Neural progenitor cell (in vitro differentiated cells): ENCODE measurements at regions not wholly inside any gene's neighbourhood (a gene's known extent, or its start where the extent isn't known, plus 50 kb on each side); places are given as distances from the start of the nearest gene placed in this dataset.
"Not testable (repeated sequence)": the region's sequence is repeated elsewhere in the genome, so short reads cannot be mapped to it uniquely, and the experiment has no call there.

Experiments
- DNase-seq: peaks from one replicate; pipeline ENCODE4 v3.0.0-alpha.2; 2016; ENCODE audit warnings: low spot score
- H2AFZ ChIP-seq: fragments of 200-600 bp; sonication (generic); replicated peaks from 2 replicates; pipeline ENCODE4 v1.6.1; 2016; ENCODE audit warnings: antibody characterized with exemption
- H3F3A ChIP-seq: fragments of 200-600 bp; sonication (generic); 2 replicates; pipeline ENCODE4 v1.6.1; 2016; ENCODE audit warnings: antibody characterized with exemption, low read depth
- H3K27ac ChIP-seq: fragments of 200-600 bp; sonication (generic); 2 replicates; pipeline ENCODE4 v1.5.1; 2016; ENCODE audit warnings: mild to moderate bottlenecking
- H3K27me3 ChIP-seq: fragments of 200-600 bp; sonication (generic); 2 replicates; pipeline ENCODE4 v1.6.1; 2016; ENCODE audit warnings: mild to moderate bottlenecking, moderate library complexity
- H3K36me3 ChIP-seq: fragments of 200-600 bp; sonication (generic); 2 replicates; pipeline ENCODE4 v1.5.1; 2016
- H3K4me1 ChIP-seq: fragments of 200-600 bp; sonication (generic); 2 replicates; pipeline ENCODE4 v1.6.1; 2016; ENCODE audit warnings: mixed run types
- H3K4me2 ChIP-seq: fragments of 200-600 bp; sonication (generic); 2 replicates; pipeline ENCODE4 v1.6.1; 2016
- H3K4me3 ChIP-seq: fragments of 200-600 bp; sonication (generic); 2 replicates; pipeline ENCODE4 v1.5.1; 2016
- H3K79me2 ChIP-seq: fragments of 200-600 bp; sonication (generic); 2 replicates; pipeline ENCODE4 v1.6.1; 2016; ENCODE audit warnings: low read depth
- H3K9ac ChIP-seq: fragments of 200-600 bp; sonication (generic); 2 replicates; pipeline ENCODE4 v1.6.1; 2016
- H3K9me3 ChIP-seq: fragments of 200-600 bp; sonication (generic); 2 replicates; pipeline ENCODE4 v1.5.1; 2016; ENCODE audit warnings: low read depth
- H4K20me1 ChIP-seq: fragments of 200-600 bp; sonication (generic); 2 replicates; pipeline ENCODE4 v1.6.1; 2016; ENCODE audit warnings: low read depth
- H3K27ac Mint-ChIP-seq: 3 replicates; pipeline ENCODE4 v1.8.0; 2021; ENCODE audit warnings: mixed read lengths
- H3K27me3 Mint-ChIP-seq: 2 replicates; pipeline ENCODE4 v1.8.0; 2022; ENCODE audit warnings: low read depth, mild to moderate bottlenecking, inconsistent platforms, moderate library complexity, mixed read lengths; ENCODE audit not compliant: insufficient read depth
- H3K36me3 Mint-ChIP-seq: 3 replicates; pipeline ENCODE4 v1.8.0; 2021; ENCODE audit warnings: mixed read lengths
- H3K4me1 Mint-ChIP-seq: 3 replicates; pipeline ENCODE4 v1.8.0; 2021; ENCODE audit warnings: mixed read lengths
- H3K4me3 Mint-ChIP-seq: 3 replicates; pipeline ENCODE4 v1.8.0; 2021; ENCODE audit warnings: mild to moderate bottlenecking, moderate library complexity, mixed read lengths
- H3K9me3 Mint-ChIP-seq: 3 replicates; pipeline ENCODE4 v1.8.0; 2020; ENCODE audit warnings: mixed read lengths

DNA sequence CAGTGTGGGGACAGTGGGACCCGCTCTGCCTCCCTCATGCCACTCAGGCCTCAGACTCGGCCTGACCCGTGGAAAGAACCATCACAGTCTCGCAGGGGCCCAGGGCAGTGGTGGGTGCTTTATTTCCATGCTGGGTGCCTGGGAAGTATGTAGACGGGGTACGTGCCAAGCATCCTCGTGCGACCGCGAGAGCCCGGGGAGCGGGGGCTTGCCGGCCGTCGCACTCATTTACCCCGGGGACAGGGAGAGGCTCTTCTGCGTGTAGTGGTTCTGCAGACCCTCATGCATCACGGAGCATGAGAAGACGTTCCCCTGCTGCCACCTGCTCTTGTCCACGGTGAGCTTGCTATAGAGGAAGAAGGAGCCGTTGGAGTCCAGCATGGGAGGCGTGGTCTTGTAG, 141.6 kb downstream of the TMEM121 start:
- not testable (repeated sequence) for H3K4me2 ChIP-seq, H3K9me3 ChIP-seq

GRCh38 chr14:105668471-105669230, 142.3 kb downstream of the TMEM121 start:
- not testable (repeated sequence) for DNase-seq, H3K4me1 ChIP-seq, H3K27ac ChIP-seq, H3K27me3 ChIP-seq, H4K20me1 ChIP-seq, H3K9ac ChIP-seq, H3K27me3 Mint-ChIP-seq, H2AFZ ChIP-seq, H3K36me3 Mint-ChIP-seq, H3K27ac Mint-ChIP-seq, H3K36me3 ChIP-seq, H3K79me2 ChIP-seq, H3K9me3 ChIP-seq, H3K4me1 Mint-ChIP-seq, H3K4me3 ChIP-seq, H3K4me3 Mint-ChIP-seq, H3F3A ChIP-seq, H3K4me2 ChIP-seq
- peaks cover 36% of the 10 kb centered on the region for H3K9me3 Mint-ChIP-seq

More for the DNA sequence above, 141.6 kb downstream of the TMEM121 start:
- H3K4me1 ChIP-seq, H3K27me3 ChIP-seq, H3K4me3 ChIP-seq, H3K4me3 Mint-ChIP-seq, H3K36me3 ChIP-seq, H3F3A ChIP-seq, H3K36me3 Mint-ChIP-seq, H4K20me1 ChIP-seq, H2AFZ ChIP-seq, H3K9ac ChIP-seq, H3K27me3 Mint-ChIP-seq, H3K4me1 Mint-ChIP-seq, H3K27ac ChIP-seq, H3K27ac Mint-ChIP-seq, DNase-seq, H3K79me2 ChIP-seq: not testable (repeated sequence)
- H3K9me3 Mint-ChIP-seq, result peaks cover 34% of the 10 kb centered on the region

DNA sequence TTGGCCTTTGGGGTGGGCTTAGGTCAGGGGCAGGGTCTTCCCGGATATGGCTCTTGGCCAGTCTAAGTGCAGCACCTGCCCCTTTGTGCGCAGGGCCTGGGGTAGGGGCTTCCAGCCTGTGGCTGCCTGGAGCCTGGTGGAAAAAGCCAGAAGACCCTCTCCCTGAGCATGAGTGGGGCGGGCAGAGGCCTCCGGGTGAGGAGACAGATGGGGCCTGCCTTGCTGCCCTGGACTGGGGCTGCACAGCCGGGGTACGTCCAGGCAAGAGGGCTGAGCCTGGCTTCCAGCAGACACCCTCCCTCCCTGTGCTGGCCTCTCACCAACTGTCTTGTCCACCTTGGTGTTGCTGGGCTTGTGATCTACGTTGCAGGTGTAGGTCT, 142.8 kb downstream of the TMEM121 start:
- not testable (repeated sequence) for H3K36me3 ChIP-seq, H3K79me2 ChIP-seq, H2AFZ ChIP-seq, H3K27me3 Mint-ChIP-seq, H3K9ac ChIP-seq, H3K4me2 ChIP-seq, H3K9me3 ChIP-seq, H3K27me3 ChIP-seq, H3K36me3 Mint-ChIP-seq, H3F3A ChIP-seq, H3K4me1 Mint-ChIP-seq, H3K4me3 ChIP-seq, H3K4me3 Mint-ChIP-seq, H4K20me1 ChIP-seq, H3K27ac ChIP-seq, H3K4me1 ChIP-seq, DNase-seq, H3K27ac Mint-ChIP-seq
- peaks cover 34% of the 10 kb centered on the region for H3K9me3 Mint-ChIP-seq

DNA sequence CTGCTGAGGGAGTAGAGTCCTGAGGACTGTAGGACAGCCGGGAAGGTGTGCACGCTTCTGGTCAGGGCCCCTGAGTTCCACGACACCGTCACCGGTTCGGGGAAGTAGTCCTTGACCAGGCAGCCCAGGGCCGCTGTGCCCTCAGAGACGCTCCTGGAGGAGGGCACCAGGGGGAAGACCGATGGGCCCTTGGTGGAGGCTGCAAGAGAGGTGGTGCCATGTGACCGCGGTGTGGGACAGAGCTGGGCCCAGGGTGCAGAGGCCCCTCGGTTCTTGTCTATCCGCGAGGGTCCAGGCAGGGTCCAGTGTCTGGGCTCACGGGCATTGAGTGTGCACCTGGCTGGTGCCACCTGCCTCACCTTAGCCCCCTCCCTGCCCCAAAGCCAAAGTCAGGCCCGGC, 143.3 kb downstream of the TMEM121 start:
- H3K4me1 Mint-ChIP-seq, H3K36me3 Mint-ChIP-seq, H3K36me3 ChIP-seq, H2AFZ ChIP-seq, H3K9me3 ChIP-seq, H3K4me3 ChIP-seq, H3K79me2 ChIP-seq, H3K4me1 ChIP-seq, H3K27me3 ChIP-seq, H3F3A ChIP-seq, H3K27ac Mint-ChIP-seq, H3K4me2 ChIP-seq, H3K27me3 Mint-ChIP-seq, DNase-seq, H3K27ac ChIP-seq, H4K20me1 ChIP-seq, H3K9ac ChIP-seq, H3K4me3 Mint-ChIP-seq: not testable (repeated sequence)
- H3K9me3 Mint-ChIP-seq, result peaks cover 32% of the 10 kb centered on the region

DNA sequence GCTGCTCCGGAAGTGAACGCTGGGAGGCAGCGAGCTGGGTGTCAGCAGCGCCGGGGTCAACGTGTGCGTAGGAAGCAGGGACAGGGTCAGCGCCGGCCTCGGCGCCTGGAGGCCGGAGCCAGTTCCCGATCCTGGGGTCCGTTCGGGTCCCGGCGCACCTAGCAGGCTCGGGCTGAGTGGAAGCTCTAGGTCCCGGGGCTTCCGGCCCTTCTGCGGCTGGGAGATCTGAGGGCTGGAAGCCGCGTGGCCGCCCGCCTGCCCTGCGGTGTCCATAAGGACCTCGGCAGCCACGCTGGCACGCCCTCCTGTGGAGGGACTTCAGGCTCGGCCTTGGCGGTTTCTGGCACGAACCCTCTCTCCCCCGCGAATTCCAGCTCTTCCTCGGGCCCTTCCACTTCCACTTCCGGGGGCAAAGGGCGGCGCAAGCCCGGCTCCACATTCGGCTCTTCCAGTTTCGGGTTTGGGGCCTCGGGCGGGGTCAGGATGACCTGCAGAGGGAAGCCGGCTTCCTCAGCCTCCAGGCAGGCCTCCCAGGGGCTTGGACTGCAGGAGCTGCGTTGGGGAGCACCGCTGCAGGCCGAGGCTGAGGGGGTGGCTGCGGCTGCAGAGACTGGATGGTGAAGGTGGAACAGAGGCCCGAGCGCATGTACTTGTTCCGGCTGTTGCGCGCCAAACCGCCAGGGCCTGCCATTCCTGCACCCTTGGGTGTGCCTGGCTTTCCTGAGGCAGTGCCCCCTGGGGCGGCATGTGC, 146.2 kb downstream of the TMEM121 start:
- H3K36me3 ChIP-seq, H2AFZ ChIP-seq, H3F3A ChIP-seq, H3K27me3 Mint-ChIP-seq, H3K79me2 ChIP-seq, H3K9ac ChIP-seq, H3K27ac ChIP-seq, DNase-seq, H3K27me3 ChIP-seq, H3K4me3 Mint-ChIP-seq, H3K9me3 ChIP-seq, H3K36me3 Mint-ChIP-seq, H4K20me1 ChIP-seq, H3K4me1 ChIP-seq, H3K4me3 ChIP-seq, H3K4me1 Mint-ChIP-seq, H3K4me2 ChIP-seq, H3K27ac Mint-ChIP-seq: not testable (repeated sequence)
- peaks cover 20% of the 10 kb centered on the region for H3K9me3 Mint-ChIP-seq

GRCh38 chr14:105675433-105675832, 149.1 kb downstream of the TMEM121 start:
- not testable (repeated sequence) for H3K27me3 Mint-ChIP-seq, H3K9me3 Mint-ChIP-seq, H3K36me3 Mint-ChIP-seq, H3K9ac ChIP-seq, H3K27me3 ChIP-seq, H3K4me1 ChIP-seq, H4K20me1 ChIP-seq, H3F3A ChIP-seq, H3K27ac Mint-ChIP-seq, H2AFZ ChIP-seq, H3K4me3 Mint-ChIP-seq, H3K36me3 ChIP-seq, H3K4me2 ChIP-seq, H3K4me3 ChIP-seq, H3K27ac ChIP-seq, DNase-seq, H3K4me1 Mint-ChIP-seq, H3K79me2 ChIP-seq, H3K9me3 ChIP-seq

DNA sequence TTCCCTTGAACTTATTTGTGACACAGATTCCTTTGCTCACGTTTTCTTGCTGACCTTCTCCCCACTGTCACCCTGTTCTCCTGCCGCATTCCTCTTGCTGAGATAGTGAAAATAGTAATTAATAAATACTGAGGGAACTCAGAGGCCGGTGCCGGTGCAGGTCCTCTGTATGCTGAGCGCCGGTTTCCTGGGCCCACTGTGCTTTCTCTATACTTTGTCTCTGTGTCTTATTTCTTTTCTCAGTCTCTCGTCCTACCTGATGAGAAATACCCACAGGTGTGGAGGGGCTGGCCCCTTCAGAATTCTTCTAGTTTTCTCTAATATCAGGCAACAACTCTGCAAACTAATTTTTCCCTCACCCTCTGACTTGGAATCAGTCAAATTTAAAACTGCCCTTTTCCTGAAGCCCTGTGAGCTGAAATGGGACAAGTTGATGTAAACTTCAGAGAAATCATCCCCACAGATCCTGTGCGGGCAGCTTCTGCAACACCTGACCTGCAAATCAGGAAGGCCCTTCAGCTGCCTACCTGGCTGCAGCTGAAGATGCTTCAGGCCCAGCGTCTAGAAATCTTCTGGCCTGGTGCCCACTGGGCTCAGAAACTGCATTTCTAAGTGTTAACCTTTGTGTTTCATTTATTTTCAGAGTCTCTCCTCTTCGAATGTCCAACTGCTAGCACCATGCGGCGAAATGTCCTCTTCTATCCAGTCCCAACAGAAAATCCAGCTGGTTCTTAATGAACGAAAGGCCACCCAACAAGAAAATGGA, 149.7 kb downstream of the TMEM121 start:
- not testable (repeated sequence) for H3K9me3 ChIP-seq, H3K27ac ChIP-seq

DNA sequence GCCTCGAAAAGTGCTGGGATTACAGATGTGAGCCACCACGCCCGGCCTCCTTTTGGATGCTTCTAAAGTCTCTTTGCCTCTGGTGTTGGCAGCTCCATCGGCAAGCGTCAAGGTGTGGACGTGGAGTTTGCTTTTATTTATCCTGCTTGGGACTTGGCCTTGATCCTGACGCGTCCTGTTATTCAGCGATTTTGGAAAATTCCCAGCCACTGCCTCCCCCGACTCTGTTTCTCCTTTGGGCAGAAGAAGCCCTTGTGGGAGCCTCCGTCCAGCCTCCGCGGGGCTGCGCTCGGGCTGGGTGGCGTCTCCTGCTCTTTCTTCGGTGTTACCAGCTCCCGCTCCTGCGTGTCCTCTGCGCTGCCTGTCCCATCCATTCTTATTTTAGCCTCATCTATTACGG, 151.7 kb downstream of the TMEM121 start:
- not testable (repeated sequence) for H3K9me3 ChIP-seq, H3K4me1 ChIP-seq, H3F3A ChIP-seq, H2AFZ ChIP-seq, H3K9ac ChIP-seq, H3K4me3 Mint-ChIP-seq, DNase-seq, H3K27me3 ChIP-seq, H3K4me2 ChIP-seq, H4K20me1 ChIP-seq, H3K27me3 Mint-ChIP-seq, H3K4me1 Mint-ChIP-seq, H3K36me3 ChIP-seq, H3K27ac Mint-ChIP-seq, H3K36me3 Mint-ChIP-seq, H3K27ac ChIP-seq, H3K4me3 ChIP-seq, H3K79me2 ChIP-seq
- H3K9me3 Mint-ChIP-seq, result peaks cover 16% of the 10 kb centered on the region

More for the DNA sequence above, 149.7 kb downstream of the TMEM121 start:
- H3F3A ChIP-seq, DNase-seq, H3K27me3 Mint-ChIP-seq, H3K36me3 Mint-ChIP-seq, H3K4me1 ChIP-seq, H3K4me2 ChIP-seq, H3K36me3 ChIP-seq, H3K4me3 Mint-ChIP-seq, H3K4me1 Mint-ChIP-seq, H3K9me3 Mint-ChIP-seq, H2AFZ ChIP-seq, H4K20me1 ChIP-seq, H3K27me3 ChIP-seq, H3K27ac Mint-ChIP-seq, H3K79me2 ChIP-seq, H3K9ac ChIP-seq, H3K4me3 ChIP-seq: not testable (repeated sequence)
